ENCODE measurements at regions not wholly inside any gene's neighbourhood (a gene's known extent, or its start where the extent isn't known, plus 50 kb on each side); places are given as distances from the start of the nearest gene placed in this dataset.
"Not testable (repeated sequence)": the region's sequence is repeated elsewhere in the genome, so short reads cannot be mapped to it uniquely, and the experiment has no call there.

DNA sequence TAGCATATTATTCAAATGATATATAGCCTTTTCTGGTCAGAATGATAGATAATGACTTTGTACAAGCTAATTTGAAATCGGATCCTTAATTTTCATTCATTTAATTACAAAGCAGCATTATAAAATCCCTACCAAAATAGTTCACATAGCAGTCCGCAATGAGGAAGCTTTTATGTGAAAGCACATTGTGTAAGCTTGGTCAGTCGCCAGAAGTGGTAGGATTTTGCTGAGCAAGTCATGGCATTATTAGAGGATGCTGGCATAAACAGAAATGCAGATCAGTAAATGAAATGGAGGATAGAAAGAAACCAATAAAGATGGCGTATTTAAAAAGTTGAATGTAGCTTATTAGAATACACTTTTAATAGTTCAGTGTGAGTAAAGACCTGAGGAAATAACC lies 93.2 kb upstream of the DIAPH2 start:
- no peak for TF ChIP-seq EZH2 (IDR thresholded peaks at IDR 0.05; ENCODE audit: borderline replicate concordance)
- no peak for TF ChIP-seq CTCF (IDR thresholded peaks at IDR 0.05; ENCODE audit: poor library complexity)
- no peak for TF ChIP-seq EZH2phosphoT487 (IDR thresholded peaks at IDR 0.05; ENCODE audit: low read depth, severe bottlenecking, unreplicated experiment)
- 74% methylated on average over 4 of the region's 4 CpGs for WGBS (ENCODE audit: low lambda C conversion rate, missing lambda C conversion rate)
- H3K36me3 ChIP-seq (replicated peaks; ENCODE audit: insufficient read depth, low read depth) = no peaks in the 10 kb centered on the region
- no peaks in the 10 kb centered on the region for H3K9me3 ChIP-seq (ENCODE audit: low read depth)
- no peak for DNase-seq (ENCODE audit: low spot score)
- no peaks in the 10 kb centered on the region for H3K79me2 ChIP-seq
- no peaks in the 10 kb centered on the region for H3K4me1 ChIP-seq (ENCODE audit: insufficient read depth)
- H3K9me2 ChIP-seq (replicated peaks; ENCODE audit: insufficient read depth) = no peaks in the 10 kb centered on the region
- H3K4me3 ChIP-seq = no peak overlapping the region
- H3K4me2 ChIP-seq = no peak overlapping the region
- no peaks in the 10 kb centered on the region for H4K20me1 ChIP-seq (ENCODE audit: insufficient read depth, poor library complexity, severe bottlenecking)
- H2AFZ ChIP-seq = no peak overlapping the region
- no peak overlapping the region for H3K27ac ChIP-seq
- H3K27me3 ChIP-seq = no peaks in the 10 kb centered on the region

DNA sequence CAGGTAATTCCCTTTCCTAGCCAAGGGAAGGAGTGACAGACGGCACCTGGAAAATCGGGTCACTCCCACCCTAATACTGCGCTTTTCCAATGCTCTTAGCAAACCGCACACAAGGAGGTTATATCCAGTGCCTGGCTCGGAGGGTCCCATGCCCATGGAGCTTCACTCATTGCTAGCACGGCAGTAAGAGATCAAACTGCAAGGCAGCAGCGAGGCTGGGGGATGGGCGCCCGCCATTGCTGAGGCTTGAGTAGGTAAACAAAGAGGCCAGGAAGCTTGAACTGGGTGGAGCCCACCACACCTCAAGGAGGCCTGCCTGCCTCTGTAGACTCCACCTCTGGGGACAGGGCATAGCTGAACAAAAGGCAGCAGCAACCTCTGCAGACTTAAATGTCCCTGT lies 86.8 kb upstream of the DIAPH2 start:
- not testable (repeated sequence) for H3K4me1 ChIP-seq (ENCODE audit: insufficient read depth); H3K36me3 ChIP-seq (replicated peaks; ENCODE audit: insufficient read depth, low read depth); H3K4me3 ChIP-seq; H3K4me2 ChIP-seq; H4K20me1 ChIP-seq (ENCODE audit: insufficient read depth, poor library complexity, severe bottlenecking); DNase-seq (ENCODE audit: low spot score); H3K9me3 ChIP-seq (ENCODE audit: low read depth); H3K9me2 ChIP-seq (replicated peaks; ENCODE audit: insufficient read depth); H3K27ac ChIP-seq; H2AFZ ChIP-seq; H3K79me2 ChIP-seq; H3K27me3 ChIP-seq
- WGBS (ENCODE audit: low lambda C conversion rate, missing lambda C conversion rate) = 87% methylated on average over 9 of the region's 9 CpGs

DNA sequence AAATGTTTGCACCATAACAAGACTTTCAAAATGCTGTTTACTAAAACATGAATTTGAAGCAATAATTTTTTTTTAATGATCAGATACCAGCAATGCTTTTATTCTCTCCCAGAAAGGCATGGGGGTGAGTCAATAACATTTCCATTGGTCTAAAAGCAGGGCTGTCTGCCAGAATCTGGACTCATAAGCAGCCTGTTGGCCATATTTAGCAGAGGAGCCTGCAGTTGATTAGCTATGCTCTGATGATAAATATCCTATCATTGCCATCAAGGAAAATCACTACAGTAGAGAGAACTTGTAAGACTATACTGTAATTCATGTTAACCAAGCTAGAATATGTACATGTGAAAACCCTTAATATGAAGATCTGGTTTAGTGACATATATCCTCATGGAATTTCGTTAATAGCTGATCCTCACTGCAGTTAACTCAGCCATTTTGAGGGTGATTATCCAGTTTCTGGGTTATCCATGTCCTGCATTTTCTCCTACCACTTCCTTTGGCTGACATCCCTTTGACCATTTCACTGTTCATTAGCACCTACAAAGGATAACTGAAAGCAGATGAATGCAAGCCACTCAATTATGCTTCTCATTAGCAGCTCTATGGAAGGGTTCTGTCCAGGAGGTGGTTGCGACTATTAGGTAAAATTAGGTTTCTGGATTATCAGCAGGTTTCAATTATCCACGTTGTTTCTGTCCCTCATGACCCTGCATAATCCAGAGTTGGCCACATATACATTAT lies 72.9 kb upstream of the DIAPH2 start:
- no peaks in the 10 kb centered on the region for H3K27me3 ChIP-seq
- H4K20me1 ChIP-seq (ENCODE audit: insufficient read depth, poor library complexity, severe bottlenecking) = no peaks in the 10 kb centered on the region
- no peak overlapping the region for H3K4me3 ChIP-seq
- no peak for DNase-seq (ENCODE audit: low spot score)
- 34% methylated on average over 3 of the region's 3 CpGs for WGBS (ENCODE audit: low lambda C conversion rate, missing lambda C conversion rate)
- no peaks in the 10 kb centered on the region for H3K79me2 ChIP-seq
- H3K4me1 ChIP-seq (ENCODE audit: insufficient read depth) = no peaks in the 10 kb centered on the region
- H3K4me2 ChIP-seq = no peak overlapping the region
- H3K36me3 ChIP-seq (replicated peaks; ENCODE audit: insufficient read depth, low read depth) = no peaks in the 10 kb centered on the region
- no peak for TF ChIP-seq EZH2 (IDR thresholded peaks at IDR 0.05; ENCODE audit: borderline replicate concordance)
- TF ChIP-seq CTCF (IDR thresholded peaks at IDR 0.05; ENCODE audit: poor library complexity) = no peak
- no peak for TF ChIP-seq EZH2phosphoT487 (IDR thresholded peaks at IDR 0.05; ENCODE audit: low read depth, severe bottlenecking, unreplicated experiment)
- H2AFZ ChIP-seq = no peak overlapping the region
- no peaks in the 10 kb centered on the region for H3K9me3 ChIP-seq (ENCODE audit: low read depth)
- no peak overlapping the region for H3K27ac ChIP-seq
- no peaks in the 10 kb centered on the region for H3K9me2 ChIP-seq (replicated peaks; ENCODE audit: insufficient read depth)

DNA sequence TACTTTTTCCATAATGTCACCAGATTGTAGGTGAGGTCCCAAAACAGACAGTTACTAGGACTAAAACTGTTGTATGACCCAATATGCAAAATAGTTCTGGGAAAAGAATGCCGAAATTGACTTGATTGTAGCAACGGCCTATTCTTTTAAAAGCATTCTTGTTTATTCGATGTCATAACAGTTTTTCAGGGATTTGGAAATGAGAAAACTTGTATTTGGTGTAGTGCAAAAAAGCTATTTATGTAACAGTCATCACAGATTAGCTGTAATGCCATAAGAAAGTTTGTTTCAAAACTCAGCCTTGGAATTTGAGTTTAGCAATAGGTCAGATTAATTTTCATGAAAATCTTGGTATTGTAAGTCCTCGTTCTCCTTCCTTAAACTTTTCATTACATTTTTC lies 69.2 kb upstream of the DIAPH2 start:
- Histone ChIP-seq H3K27me3 (no peaks in the 10 kb centered on the region), H3K4me1 (ENCODE audit: insufficient read depth) (no peaks in the 10 kb centered on the region), H2AFZ (no peak overlapping the region), H3K9me3 (ENCODE audit: low read depth) (no peaks in the 10 kb centered on the region), H3K36me3 (replicated peaks; ENCODE audit: insufficient read depth, low read depth) (no peaks in the 10 kb centered on the region), H4K20me1 (ENCODE audit: insufficient read depth, poor library complexity, severe bottlenecking) (no peaks in the 10 kb centered on the region), H3K9me2 (replicated peaks; ENCODE audit: insufficient read depth) (no peaks in the 10 kb centered on the region), H3K27ac (no peak overlapping the region), H3K79me2 (no peaks in the 10 kb centered on the region), H3K4me2 (no peak overlapping the region), H3K4me3 (no peak overlapping the region)
- WGBS (ENCODE audit: low lambda C conversion rate, missing lambda C conversion rate) = 86% methylated on average over 4 of the region's 4 CpGs
- no peak for TF ChIP-seq EZH2phosphoT487 (IDR thresholded peaks at IDR 0.05; ENCODE audit: low read depth, severe bottlenecking, unreplicated experiment)
- no peak for DNase-seq (ENCODE audit: low spot score)
